ENCODE measurements at regions not wholly inside any gene's neighbourhood (a gene's known extent, or its start where the extent isn't known, plus 50 kb on each side); places are given as distances from the start of the nearest gene placed in this dataset.
"Not testable (repeated sequence)": the region's sequence is repeated elsewhere in the genome, so short reads cannot be mapped to it uniquely, and the experiment has no call there.

- H3K4me3 Mint-ChIP-seq: no peak overlapping the region
- H3K36me3 Mint-ChIP-seq (ENCODE audit: low read depth): no peaks in the 10 kb centered on the region
Measured at GRCh38 chr11:13160346-13160745, 117.2 kb upstream of the BMAL1 start.

GRCh38 chr11:13160806-13161205 is 116.8 kb upstream of the BMAL1 start:
- Mint-ChIP-seq H3K27ac (no peak overlapping the region), H3K9me3 (no peaks in the 10 kb centered on the region), H3K36me3 (ENCODE audit: low read depth) (no peaks in the 10 kb centered on the region), H3K27me3 (peaks cover 16% of the 10 kb centered on the region), H3K4me1 (ENCODE audit: low read depth) (no peaks in the 10 kb centered on the region), H3K4me3 (no peak overlapping the region)

More at GRCh38 chr11:13160346-13160745, 117.2 kb upstream of the BMAL1 start:
- Mint-ChIP-seq H3K4me1 (ENCODE audit: low read depth) (no peaks in the 10 kb centered on the region), H3K27ac (no peak overlapping the region), H3K27me3 (peaks cover 16% of the 10 kb centered on the region), H3K9me3 (no peaks in the 10 kb centered on the region)

- Mint-ChIP-seq H3K4me3 (no peak overlapping the region), H3K27ac (no peak overlapping the region), H3K36me3 (ENCODE audit: low read depth) (no peaks in the 10 kb centered on the region), H3K9me3 (no peaks in the 10 kb centered on the region), H3K4me1 (ENCODE audit: low read depth) (no peaks in the 10 kb centered on the region), H3K27me3 (peaks cover 16% of the 10 kb centered on the region)
Measured at GRCh38 chr11:13163158-13163557, 114.4 kb upstream of the BMAL1 start.

GRCh38 chr11:13166036-13166435 is 111.6 kb upstream of the BMAL1 start:
- Mint-ChIP-seq H3K4me3 (no peak overlapping the region), H3K27ac (no peak overlapping the region), H3K4me1 (ENCODE audit: low read depth) (no peaks in the 10 kb centered on the region), H3K9me3 (no peaks in the 10 kb centered on the region), H3K36me3 (ENCODE audit: low read depth) (no peaks in the 10 kb centered on the region), H3K27me3 (peaks cover 5% of the 10 kb centered on the region)

- H3K4me3 Mint-ChIP-seq: no peak overlapping the region
- no peaks in the 10 kb centered on the region for H3K36me3 Mint-ChIP-seq (ENCODE audit: low read depth)
Measured at GRCh38 chr11:13168271-13168670, 109.3 kb upstream of the BMAL1 start.

GRCh38 chr11:13169709-13170108 is 107.9 kb upstream of the BMAL1 start:
- Mint-ChIP-seq H3K9me3 (no peaks in the 10 kb centered on the region), H3K36me3 (ENCODE audit: low read depth) (no peaks in the 10 kb centered on the region), H3K27me3 (peaks cover 10% of the 10 kb centered on the region)

More at GRCh38 chr11:13168271-13168670, 109.3 kb upstream of the BMAL1 start:
- Mint-ChIP-seq H3K4me1 (ENCODE audit: low read depth) (no peaks in the 10 kb centered on the region), H3K27me3 (peaks cover 10% of the 10 kb centered on the region), H3K9me3 (no peaks in the 10 kb centered on the region), H3K27ac (no peak overlapping the region)

GRCh38 chr11:13174090-13174489 is 103.5 kb upstream of the BMAL1 start:
- Mint-ChIP-seq H3K27ac (no peak overlapping the region), H3K4me3 (no peak overlapping the region), H3K4me1 (ENCODE audit: low read depth) (no peaks in the 10 kb centered on the region), H3K36me3 (ENCODE audit: low read depth) (no peaks in the 10 kb centered on the region), H3K27me3 (peaks cover 17% of the 10 kb centered on the region), H3K9me3 (no peaks in the 10 kb centered on the region)

More at GRCh38 chr11:13169709-13170108, 107.9 kb upstream of the BMAL1 start:
- H3K4me1 Mint-ChIP-seq (ENCODE audit: low read depth): no peaks in the 10 kb centered on the region
- H3K27ac Mint-ChIP-seq: no peak overlapping the region
- H3K4me3 Mint-ChIP-seq: no peak overlapping the region

- Mint-ChIP-seq H3K4me1 (ENCODE audit: low read depth) (peaks cover 9% of the 10 kb centered on the region), H3K4me3 (no peak overlapping the region), H3K27me3 (peaks cover 12% of the 10 kb centered on the region), H3K27ac (no peak overlapping the region), H3K36me3 (ENCODE audit: low read depth) (peaks cover under 1% of the 10 kb centered on the region), H3K9me3 (peaks cover 11% of the 10 kb centered on the region)
Measured at GRCh38 chr11:13183094-13183825, 94.3 kb upstream of the BMAL1 start.

- H3K27me3 Mint-ChIP-seq: peaks cover 14% of the 10 kb centered on the region
- H3K27ac Mint-ChIP-seq: no peak overlapping the region
- H3K36me3 Mint-ChIP-seq (ENCODE audit: low read depth): peaks cover 5% of the 10 kb centered on the region
- peaks cover 9% of the 10 kb centered on the region for H3K4me1 Mint-ChIP-seq (ENCODE audit: low read depth)
- H3K4me3 Mint-ChIP-seq: no peak overlapping the region
- H3K9me3 Mint-ChIP-seq: peaks cover 15% of the 10 kb centered on the region
Measured at GRCh38 chr11:13183826-13184196, 93.8 kb upstream of the BMAL1 start.

GRCh38 chr11:13184295-13184794 is 93.2 kb upstream of the BMAL1 start:
- Mint-ChIP-seq H3K4me1 (ENCODE audit: low read depth) (peaks cover 9% of the 10 kb centered on the region), H3K27ac (no peak overlapping the region), H3K4me3 (no peak overlapping the region), H3K36me3 (ENCODE audit: low read depth) (peaks cover 5% of the 10 kb centered on the region), H3K27me3 (peaks cover 14% of the 10 kb centered on the region), H3K9me3 (peaks cover 15% of the 10 kb centered on the region)

- H3K27ac Mint-ChIP-seq: no peak overlapping the region
- peaks cover 15% of the 10 kb centered on the region for H3K9me3 Mint-ChIP-seq
- no peak overlapping the region for H3K4me3 Mint-ChIP-seq
- peaks cover 6% of the 10 kb centered on the region for H3K4me1 Mint-ChIP-seq (ENCODE audit: low read depth)
- H3K36me3 Mint-ChIP-seq (ENCODE audit: low read depth): peaks cover 5% of the 10 kb centered on the region
- H3K27me3 Mint-ChIP-seq: peaks cover 12% of the 10 kb centered on the region
Measured at GRCh38 chr11:13188179-13188578, 89.4 kb upstream of the BMAL1 start.

GRCh38 chr11:13189561-13190426 is 87.8 kb upstream of the BMAL1 start:
- H3K4me3 Mint-ChIP-seq: no peak overlapping the region

GRCh38 chr11:13193613-13194012 is 84.0 kb upstream of the BMAL1 start:
- peaks cover 28% of the 10 kb centered on the region for H3K27me3 Mint-ChIP-seq
- H3K4me3 Mint-ChIP-seq: no peak overlapping the region
- no peak overlapping the region for H3K27ac Mint-ChIP-seq
- peaks cover 25% of the 10 kb centered on the region for H3K9me3 Mint-ChIP-seq
- peaks cover 10% of the 10 kb centered on the region for H3K36me3 Mint-ChIP-seq (ENCODE audit: low read depth)
- no peaks in the 10 kb centered on the region for H3K4me1 Mint-ChIP-seq (ENCODE audit: low read depth)

More at GRCh38 chr11:13189561-13190426, 87.8 kb upstream of the BMAL1 start:
- H3K27ac Mint-ChIP-seq: no peak overlapping the region
- H3K27me3 Mint-ChIP-seq: peaks cover 16% of the 10 kb centered on the region
- peaks cover 5% of the 10 kb centered on the region for H3K36me3 Mint-ChIP-seq (ENCODE audit: low read depth)
- no peaks in the 10 kb centered on the region for H3K4me1 Mint-ChIP-seq (ENCODE audit: low read depth)
- peaks cover 15% of the 10 kb centered on the region for H3K9me3 Mint-ChIP-seq

- not testable (repeated sequence) for H3K4me1 Mint-ChIP-seq (ENCODE audit: low read depth); H3K36me3 Mint-ChIP-seq (ENCODE audit: low read depth); H3K4me3 Mint-ChIP-seq; H3K27ac Mint-ChIP-seq
- Mint-ChIP-seq H3K27me3 (peaks cover 29% of the 10 kb centered on the region), H3K9me3 (peaks cover 28% of the 10 kb centered on the region)
Measured at GRCh38 chr11:13197374-13197773, 80.2 kb upstream of the BMAL1 start.

GRCh38 chr11:13205486-13205885 is 72.1 kb upstream of the BMAL1 start:
- no peak overlapping the region for H3K4me3 Mint-ChIP-seq
- no peaks in the 10 kb centered on the region for H3K27me3 Mint-ChIP-seq
- H3K4me1 Mint-ChIP-seq (ENCODE audit: low read depth): peaks cover 41% of the 10 kb centered on the region
- no peak overlapping the region for H3K27ac Mint-ChIP-seq
- H3K36me3 Mint-ChIP-seq (ENCODE audit: low read depth): no peaks in the 10 kb centered on the region
- H3K9me3 Mint-ChIP-seq: no peaks in the 10 kb centered on the region
